H1 (cell line): ENCODE measurements at regions not wholly inside any gene's neighbourhood (a gene's known extent, or its start where the extent isn't known, plus 50 kb on each side); places are given as distances from the start of the nearest gene placed in this dataset.

Source experiments
- CEBPB ChIP-seq: IDR thresholded peaks from 2 replicates; pipeline ENCODE4 v1.6.1; 2012; ENCODE audit warnings: low read depth, low read length
- CHD2 ChIP-seq: IDR thresholded peaks from 2 replicates; pipeline ENCODE4 v1.6.1; 2012; ENCODE audit warnings: low read length, improper control_type of control experiment
- EGR1 ChIP-seq: IDR thresholded peaks from 2 replicates; pipeline ENCODE4 v1.6.1; 2011; ENCODE audit warnings: low read depth, low read length, borderline replicate concordance
- JUND ChIP-seq: IDR thresholded peaks from 2 replicates; pipeline ENCODE4 v1.6.1; 2011; ENCODE audit warnings: mild to moderate bottlenecking, improper control_type of control experiment, low read length
- RFX5 ChIP-seq: IDR thresholded peaks from 2 replicates; pipeline ENCODE4 v1.6.1; 2011; ENCODE audit warnings: low read depth, low read length, improper control_type of control experiment, borderline replicate concordance
- SP2 ChIP-seq: IDR thresholded peaks from 2 replicates; pipeline ENCODE4 v1.6.1; 2012; ENCODE audit warnings: mild to moderate bottlenecking, low read length, inconsistent platforms
- SUZ12 ChIP-seq: fragments of 200-600 bp; sonication (generic); IDR thresholded peaks from 2 replicates; pipeline ENCODE4 v1.6.1; 2012; ENCODE audit warnings: mild to moderate bottlenecking, inconsistent platforms, low read length, moderate library complexity, mixed read lengths
- TCF12 ChIP-seq: IDR thresholded peaks from 2 replicates; pipeline ENCODE4 v1.6.1; 2011; ENCODE audit warnings: low read depth, mild to moderate bottlenecking, low read length
- TF ChIP-seq, protein P1 (sequence below): IDR thresholded peaks from 2 replicates; pipeline ENCODE4 v1.6.1; 2011; ENCODE audit warnings: low read length, improper control_type of control experiment
- TF ChIP-seq, protein P2 (sequence below): IDR thresholded peaks from 2 replicates; pipeline ENCODE4 v1.6.1; 2012; ENCODE audit warnings: inconsistent platforms

DNA sequence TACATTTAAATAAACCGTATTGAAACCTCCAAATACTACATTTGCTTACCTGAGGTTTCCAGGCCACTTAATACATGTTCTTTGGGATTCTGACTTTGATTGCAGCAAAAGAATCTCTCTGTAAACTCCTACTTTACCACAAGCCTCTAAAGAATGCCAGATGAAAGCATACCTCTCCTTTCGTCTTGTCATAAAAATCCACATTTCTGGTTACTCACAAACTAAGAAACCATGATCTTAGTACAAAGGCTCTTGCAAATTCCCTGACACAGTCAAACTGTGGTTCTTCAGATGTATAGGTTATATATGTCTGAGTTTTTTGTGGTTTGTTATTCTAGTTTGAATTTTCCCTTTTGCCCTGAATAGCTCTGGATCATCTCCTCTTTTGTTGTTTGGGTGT lies 188.4 kb downstream of the RAP2B start (continued):
- TF ChIP-seq JUND: no peak
- TF ChIP-seq CHD2: no peak
- TF ChIP-seq, protein P1, sequence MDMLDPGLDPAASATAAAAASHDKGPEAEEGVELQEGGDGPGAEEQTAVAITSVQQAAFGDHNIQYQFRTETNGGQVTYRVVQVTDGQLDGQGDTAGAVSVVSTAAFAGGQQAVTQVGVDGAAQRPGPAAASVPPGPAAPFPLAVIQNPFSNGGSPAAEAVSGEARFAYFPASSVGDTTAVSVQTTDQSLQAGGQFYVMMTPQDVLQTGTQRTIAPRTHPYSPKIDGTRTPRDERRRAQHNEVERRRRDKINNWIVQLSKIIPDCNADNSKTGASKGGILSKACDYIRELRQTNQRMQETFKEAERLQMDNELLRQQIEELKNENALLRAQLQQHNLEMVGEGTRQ: no peak
- no peak for TF ChIP-seq SUZ12
- TF ChIP-seq SP2: no peak
- no peak for TF ChIP-seq CEBPB
- no peak for TF ChIP-seq EGR1
- no peak for TF ChIP-seq TCF12
- TF ChIP-seq, protein P2, sequence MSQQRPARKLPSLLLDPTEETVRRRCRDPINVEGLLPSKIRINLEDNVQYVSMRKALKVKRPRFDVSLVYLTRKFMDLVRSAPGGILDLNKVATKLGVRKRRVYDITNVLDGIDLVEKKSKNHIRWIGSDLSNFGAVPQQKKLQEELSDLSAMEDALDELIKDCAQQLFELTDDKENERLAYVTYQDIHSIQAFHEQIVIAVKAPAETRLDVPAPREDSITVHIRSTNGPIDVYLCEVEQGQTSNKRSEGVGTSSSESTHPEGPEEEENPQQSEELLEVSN: no peak
- no peak for TF ChIP-seq RFX5
